ENCODE measurements at regions not wholly inside any gene's neighbourhood (a gene's known extent, or its start where the extent isn't known, plus 50 kb on each side); places are given as distances from the start of the nearest gene placed in this dataset.

GRCh38 chr11:69402251-69402887, 79.1 kb upstream of the LINC01488 start:
- TF ChIP-seq POLR2A (IDR thresholded peaks at IDR 0.05) (no peak), CTCF (IDR thresholded peaks at IDR 0.05 in 8 of 11, conservative IDR thresholded peaks at IDR 0.05 in 3 of 11) (no peak)

Measured in spleen (tissue), 7 donors.